RWPE2 (cell line): ENCODE measurements at regions not wholly inside any gene's neighbourhood (a gene's known extent, or its start where the extent isn't known, plus 50 kb on each side); places are given as distances from the start of the nearest gene placed in this dataset.

ENCODE experiments used
- ATAC-seq: fragments of 200-7000 bp; cut with Tn5 transposase; 3 replicates; pipeline ENCODE4 v1.9.1; 2021; ENCODE audit warnings: low read depth
- DNase-seq: peaks from one replicate; pipeline ENCODE4 v3.0.0-alpha.2; 2020; ENCODE audit warnings: low spot score
- H3K27ac ChIP-seq: fragments of 450-650 bp; 2 replicates; pipeline ENCODE4 v1.5.1; 2017; ENCODE audit warnings: mild to moderate bottlenecking; ENCODE audit not compliant: poor library complexity, severe bottlenecking
- H3K27me3 ChIP-seq: fragments of 250-450 bp; sonication (Bioruptor Pico); 2 replicates; pipeline ENCODE4 v1.5.1; 2021; ENCODE audit warnings: mild to moderate bottlenecking, moderate library complexity; ENCODE audit not compliant: insufficient read depth, poor library complexity, severe bottlenecking
- H3K36me3 ChIP-seq: fragments of 250-450 bp; sonication (Bioruptor Pico); 2 replicates; pipeline ENCODE4 v1.5.1; 2020; ENCODE audit warnings: low read depth, mild to moderate bottlenecking, moderate library complexity
- H3K4me1 ChIP-seq: fragments of 250-450 bp; sonication (Bioruptor Pico); 2 replicates; pipeline ENCODE4 v1.5.1; 2021; ENCODE audit warnings: mild to moderate bottlenecking, moderate library complexity; ENCODE audit not compliant: insufficient read depth, poor library complexity, severe bottlenecking
- H3K4me3 ChIP-seq: fragments of 250-450 bp; sonication (Bioruptor Pico); 2 replicates; pipeline ENCODE4 v1.5.1; 2021; ENCODE audit warnings: mild to moderate bottlenecking, moderate library complexity; ENCODE audit not compliant: severe bottlenecking
- H3K9me3 ChIP-seq: fragments of 250-450 bp; sonication (Bioruptor Pico); 2 replicates; pipeline ENCODE4 v1.5.1; 2021; ENCODE audit warnings: mild to moderate bottlenecking, moderate library complexity; ENCODE audit not compliant: severe bottlenecking
- CTCF ChIP-seq: fragments of 450-650 bp; IDR thresholded peaks from one replicate; pipeline ENCODE4 v1.5.1; 2017; ENCODE audit warnings: mild to moderate bottlenecking, moderate library complexity; ENCODE audit not compliant: poor library complexity, severe bottlenecking

- no peaks in the 10 kb centered on the region for H3K9me3 ChIP-seq
- peaks cover 5% of the 10 kb centered on the region for H3K4me1 ChIP-seq
- TF ChIP-seq CTCF = no peak
- DNase-seq (no peak), ATAC-seq (no peak)
- no peak overlapping the region for H3K27ac ChIP-seq
- H3K27me3 ChIP-seq = peaks cover 31% of the 10 kb centered on the region
- no peaks in the 10 kb centered on the region for H3K36me3 ChIP-seq
- no peak overlapping the region for H3K4me3 ChIP-seq
These were observed 114.7 kb upstream of the CXCR4 start for GRCh38 chr2:136232456-136233172.

DNA sequence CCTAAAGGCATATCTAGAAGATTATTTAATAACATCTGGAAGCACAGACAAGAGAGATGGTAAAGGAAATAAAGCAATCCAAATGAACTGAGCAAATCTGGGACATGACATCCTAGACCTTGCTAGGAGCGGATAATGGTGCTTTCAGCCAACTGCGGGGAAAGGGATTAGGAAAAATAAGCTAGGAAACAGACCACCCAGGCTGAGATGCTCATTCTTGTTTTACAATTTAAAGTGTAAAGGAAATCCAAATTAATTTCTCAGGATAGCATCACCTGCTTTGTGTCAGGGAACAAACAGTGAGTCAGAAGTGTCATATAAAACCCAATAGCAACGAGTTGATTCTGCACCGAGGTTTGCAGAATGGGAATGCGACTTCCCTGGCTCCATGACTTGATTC lies 112.5 kb upstream of the CXCR4 start:
- no peaks in the 10 kb centered on the region for H3K9me3 ChIP-seq
- peaks cover 31% of the 10 kb centered on the region for H3K27me3 ChIP-seq
- no peak for TF ChIP-seq CTCF
- H3K27ac ChIP-seq = no peak overlapping the region
- H3K36me3 ChIP-seq = no peaks in the 10 kb centered on the region
- H3K4me3 ChIP-seq = no peak overlapping the region
- H3K4me1 ChIP-seq = peaks cover under 1% of the 10 kb centered on the region
- no peak for DNase-seq
- no peak for ATAC-seq

- Histone ChIP-seq H3K4me1 (no peaks in the 10 kb centered on the region), H3K9me3 (no peaks in the 10 kb centered on the region), H3K27ac (no peak overlapping the region), H3K27me3 (peaks cover 25% of the 10 kb centered on the region), H3K36me3 (no peaks in the 10 kb centered on the region), H3K4me3 (no peak overlapping the region)
- ATAC-seq (no peak), DNase-seq (no peak)
- TF ChIP-seq CTCF = no peak
These were observed 109.0 kb upstream of the CXCR4 start for GRCh38 chr2:136226903-136227302.

- Histone ChIP-seq H3K27me3 (peaks cover 20% of the 10 kb centered on the region), H3K4me1 (no peaks in the 10 kb centered on the region), H3K4me3 (no peak overlapping the region), H3K36me3 (no peaks in the 10 kb centered on the region), H3K27ac (no peak overlapping the region), H3K9me3 (no peaks in the 10 kb centered on the region)
- ATAC-seq = no peak
- no peak for TF ChIP-seq CTCF
- no peak for DNase-seq
These were observed 108.2 kb upstream of the CXCR4 start for GRCh38 chr2:136225950-136226835.
